ENCODE measurements at regions not wholly inside any gene's neighbourhood (a gene's known extent, or its start where the extent isn't known, plus 50 kb on each side); places are given as distances from the start of the nearest gene placed in this dataset.
"Not testable (repeated sequence)": the region's sequence is repeated elsewhere in the genome, so short reads cannot be mapped to it uniquely, and the experiment has no call there.

- no peaks in the 10 kb centered on the region for H3K27me3 ChIP-seq
- WGBS, 4 donors: 77 to 87% (median 81%) methylated on average over 2 of the region's 2 CpGs
- TF ChIP-seq POLR2A (IDR thresholded peaks at IDR 0.05): no peak
- TF ChIP-seq CTCF (IDR thresholded peaks at IDR 0.05): no peak
Observed at GRCh38 chr2:82330155-82330554, 2025.6 kb upstream of the LRRTM1 start.

GRCh38 chr2:82326180-82326767 is 2021.7 kb upstream of the LRRTM1 start:
- ATAC-seq; H3K4me3 ChIP-seq; H3K27ac ChIP-seq; H3K36me3 ChIP-seq; H3K27me3 ChIP-seq; H3K9me3 ChIP-seq; intact Hi-C loops (cut with DNase I); H3K4me1 ChIP-seq: not testable (repeated sequence)
- WGBS, 4 donors: 95 to 100% (median 96%) methylated on average over 7 to 42 of the region's 42 CpGs
- peak in 1 of 5 donors; percentile 54 for DNase-seq

More at GRCh38 chr2:82330155-82330554, 2025.6 kb upstream of the LRRTM1 start:
- intact Hi-C loops (cut with DNase I): no loop called here
- DNase-seq (no peak), ATAC-seq (no peak)
- no peak overlapping the region for H3K27ac ChIP-seq
- H3K4me3 ChIP-seq: no peak overlapping the region
- H3K9me3 ChIP-seq: no peaks in the 10 kb centered on the region
- no peaks in the 10 kb centered on the region for H3K4me1 ChIP-seq
- H3K36me3 ChIP-seq: no peaks in the 10 kb centered on the region

GRCh38 chr2:82320296-82320695 is 2015.7 kb upstream of the LRRTM1 start:
- DNase-seq (no peak), ATAC-seq (no peak)
- no peaks in the 10 kb centered on the region for H3K36me3 ChIP-seq
- H3K4me1 ChIP-seq: no peaks in the 10 kb centered on the region
- WGBS, 4 donors: 57 to 70% (median 66%) methylated on average over 3 of the region's 3 CpGs
- no peak overlapping the region for H3K27ac ChIP-seq
- TF ChIP-seq POLR2A (IDR thresholded peaks at IDR 0.05): no peak
- TF ChIP-seq CTCF (IDR thresholded peaks at IDR 0.05): no peak
- H3K4me3 ChIP-seq: no peak overlapping the region
- H3K27me3 ChIP-seq: no peaks in the 10 kb centered on the region
- no peaks in the 10 kb centered on the region for H3K9me3 ChIP-seq
- intact Hi-C loops (cut with DNase I): no loop called here

- Histone ChIP-seq H3K36me3 (no peaks in the 10 kb centered on the region), H3K4me3 (no peak overlapping the region), H3K4me1 (no peaks in the 10 kb centered on the region), H3K9me3 (no peaks in the 10 kb centered on the region), H3K27me3 (no peaks in the 10 kb centered on the region), H3K27ac (no peak overlapping the region)
- TF ChIP-seq POLR2A (IDR thresholded peaks at IDR 0.05): no peak
- TF ChIP-seq CTCF (IDR thresholded peaks at IDR 0.05): no peak
- DNase-seq (no peak), ATAC-seq (no peak)
- intact Hi-C loops (cut with DNase I): no loop called here
- 49 to 54% (median 53%) methylated on average over 4 of the region's 4 CpGs for WGBS, 4 donors
Observed at GRCh38 chr2:82317012-82317411, 2012.5 kb upstream of the LRRTM1 start.

- Histone ChIP-seq H3K9me3 (no peaks in the 10 kb centered on the region), H3K4me1 (no peaks in the 10 kb centered on the region), H3K27ac (no peak overlapping the region), H3K27me3 (no peaks in the 10 kb centered on the region), H3K36me3 (no peaks in the 10 kb centered on the region), H3K4me3 (no peak overlapping the region)
- TF ChIP-seq CTCF (IDR thresholded peaks at IDR 0.05): no peak
- TF ChIP-seq POLR2A (IDR thresholded peaks at IDR 0.05): no peak
- 57 to 75% (median 66%) methylated on average over 1 of the region's 1 CpG for WGBS, 4 donors
- DNase-seq (no peak), ATAC-seq (no peak)
- intact Hi-C loops (cut with DNase I): no loop called here
Observed at GRCh38 chr2:82316586-82316985, 2012.0 kb upstream of the LRRTM1 start.

Data from heart left ventricle (tissue), 16 donors.